GM23248 (cell line): ENCODE measurements at regions not wholly inside any gene's neighbourhood (a gene's known extent, or its start where the extent isn't known, plus 50 kb on each side); places are given as distances from the start of the nearest gene placed in this dataset.
A peak's percentile ranks its signal among the peaks of the same experiment; 100 is the strongest.

Experiments
- DNase-seq: peaks from one replicate; pipeline ENCODE4 v3.0.0-alpha.2; 2015
- H2AFZ ChIP-seq: fragments of 200-600 bp; sonication (generic); 2 replicates; pipeline ENCODE4 v1.6.1; 2016; ENCODE audit warnings: antibody characterized with exemption
- H3F3A ChIP-seq: fragments of 200-600 bp; sonication (generic); 2 replicates; pipeline ENCODE4 v1.6.1; 2016; ENCODE audit warnings: mild to moderate bottlenecking, antibody characterized with exemption, mixed run types; ENCODE audit not compliant: insufficient read depth
- H3K27ac ChIP-seq: fragments of 200-600 bp; sonication (generic); 2 replicates; pipeline ENCODE4 v1.5.1; 2016; ENCODE audit warnings: mild to moderate bottlenecking
- H3K27me3 ChIP-seq: fragments of 200-600 bp; sonication (generic); replicated peaks from 2 replicates; pipeline ENCODE4 v1.6.1; 2016; ENCODE audit warnings: mild to moderate bottlenecking; ENCODE audit not compliant: insufficient read depth
- H3K36me3 ChIP-seq: fragments of 200-600 bp; sonication (generic); 2 replicates; pipeline ENCODE4 v1.6.1; 2016; ENCODE audit warnings: low read depth, mild to moderate bottlenecking
- H3K4me1 ChIP-seq: fragments of 200-600 bp; sonication (generic); 2 replicates; pipeline ENCODE4 v1.6.1; 2016; ENCODE audit warnings: mild to moderate bottlenecking; ENCODE audit not compliant: insufficient read depth
- H3K4me2 ChIP-seq: fragments of 200-600 bp; sonication (generic); one replicate; pipeline ENCODE4 v1.6.1; 2016; ENCODE audit warnings: mild to moderate bottlenecking; ENCODE audit not compliant: unreplicated experiment
- H3K4me3 ChIP-seq: fragments of 200-600 bp; sonication (generic); 2 replicates; pipeline ENCODE4 v1.5.1; 2016; ENCODE audit warnings: mild to moderate bottlenecking
- H3K79me2 ChIP-seq: fragments of 200-600 bp; sonication (generic); 2 replicates; pipeline ENCODE4 v1.6.1; 2016; ENCODE audit warnings: mild to moderate bottlenecking; ENCODE audit not compliant: insufficient read depth
- H3K9ac ChIP-seq: fragments of 200-600 bp; sonication (generic); 2 replicates; pipeline ENCODE4 v1.6.1; 2016; ENCODE audit warnings: mild to moderate bottlenecking
- H3K9me2 ChIP-seq: fragments of 200-600 bp; sonication (generic); 2 replicates; pipeline ENCODE4 v1.6.1; 2016; ENCODE audit warnings: mixed run types, mild to moderate bottlenecking, moderate library complexity; ENCODE audit not compliant: insufficient read depth
- H3K9me3 ChIP-seq: fragments of 200-600 bp; sonication (generic); one replicate; pipeline ENCODE4 v1.6.1; 2017; ENCODE audit warnings: low read depth
- H4K20me1 ChIP-seq: fragments of 200-600 bp; sonication (generic); 2 replicates; pipeline ENCODE4 v1.6.0; 2016; ENCODE audit not compliant: insufficient read depth
- EZH2 ChIP-seq: fragments of 200-600 bp; sonication (generic); IDR thresholded peaks from 2 replicates; pipeline ENCODE4 v1.6.1; 2018; ENCODE audit warnings: antibody characterized with exemption, mild to moderate bottlenecking; ENCODE audit not compliant: insufficient read depth, poor library complexity, severe bottlenecking
- EZH2phosphoT487 ChIP-seq: fragments of 200-600 bp; sonication (generic); IDR thresholded peaks from 2 replicates; pipeline ENCODE4 v1.6.1; 2018; ENCODE audit warnings: antibody characterized with exemption, moderate library complexity, mild to moderate bottlenecking, low read depth; ENCODE audit not compliant: insufficient read depth
- WGBS, 2 experiments: methylation state at CpG; one replicate each; pipeline ENCODE4 v1.1.6; 2015 to 2017; ENCODE audit warnings: low lambda C conversion rate in 2 of 2, low coverage in 1 of 2; ENCODE audit errors: missing lambda C conversion rate in 2 of 2; 5-methylcytosine and 5-hydroxymethylcytosine counted together
- in situ Hi-C: fragments of 300-500 bp; cut with MboI; formaldehyde crosslinking; loops from 2 replicates; pipeline ENCODE4 v1.15.0; 2020

DNA sequence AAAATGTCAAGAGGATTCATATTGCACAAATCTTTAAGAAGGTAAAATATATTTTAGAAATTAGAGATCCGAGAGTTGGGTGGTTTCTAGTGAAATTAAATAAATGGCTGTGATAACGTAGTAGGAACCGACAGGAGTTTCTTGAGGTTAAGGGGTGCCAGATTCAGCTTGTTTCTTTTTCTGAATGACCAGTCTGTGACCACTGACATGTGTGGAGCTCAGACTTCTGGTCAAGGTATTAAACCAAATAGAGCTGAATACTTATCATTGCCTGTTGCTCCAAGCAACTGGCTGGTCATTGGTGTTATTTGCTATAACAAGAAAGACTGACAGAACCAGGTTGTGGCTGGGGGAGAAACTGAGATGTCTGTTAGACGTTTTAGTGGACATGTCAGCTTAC, 408.2 kb upstream of the HS6ST1 start:
- in situ Hi-C loops, result loop anchor here (25.0 kb wide), 1 partner anchor 390 kb away; no protein-coding TSS in a partner anchor
- DNase-seq, result no peak
- peaks cover 27% of the 10 kb centered on the region for H3F3A ChIP-seq

DNA sequence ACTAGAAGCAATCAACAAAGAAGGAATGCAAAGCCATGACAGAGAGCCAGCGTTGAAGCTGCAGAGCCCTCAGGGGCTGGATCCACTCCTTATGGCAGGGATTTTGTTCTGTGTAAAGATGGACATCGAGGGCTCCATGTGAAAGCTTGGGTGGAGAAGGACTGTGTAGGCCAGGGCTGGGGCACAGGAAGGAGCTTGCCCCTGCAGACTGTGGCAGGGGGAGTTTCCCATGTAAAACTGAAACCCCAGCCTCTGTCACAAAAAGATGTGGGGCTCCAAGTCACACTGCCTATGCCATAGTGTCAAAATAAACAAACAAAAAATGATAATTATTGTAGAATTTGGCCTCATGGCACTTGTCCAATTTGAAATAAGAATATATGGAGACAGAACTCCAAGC, 408.7 kb upstream of the HS6ST1 start:
- Histone ChIP-seq H3K79me2 (no peaks in the 10 kb centered on the region), H3K9ac (no peak overlapping the region), H3K27ac (peak overlapping the region; percentile 50), H3F3A (peaks cover 27% of the 10 kb centered on the region), H3K9me3 (no peaks in the 10 kb centered on the region), H3K9me2 (no peaks in the 10 kb centered on the region), H4K20me1 (no peaks in the 10 kb centered on the region), H3K36me3 (no peaks in the 10 kb centered on the region), H3K4me3 (no peak overlapping the region), H3K27me3 (no peaks in the 10 kb centered on the region), H2AFZ (no peak overlapping the region), H3K4me2 (no peak overlapping the region), H3K4me1 (peaks cover 21% of the 10 kb centered on the region)
- TF ChIP-seq EZH2, result no peak
- TF ChIP-seq EZH2phosphoT487, result no peak
- DNase-seq, result no peak
- 46 to 60% methylated on average over 2 of the region's 2 CpGs for WGBS, 2 experiments
- in situ Hi-C loops, result loop anchor here (25.0 kb wide), 1 partner anchor 390 kb away; no protein-coding TSS in a partner anchor

More for the DNA sequence above, 408.2 kb upstream of the HS6ST1 start:
- no peak for TF ChIP-seq EZH2
- TF ChIP-seq EZH2phosphoT487, result no peak
- Histone ChIP-seq H4K20me1 (no peaks in the 10 kb centered on the region), H3K9me2 (no peaks in the 10 kb centered on the region), H3K4me3 (no peak overlapping the region), H3K79me2 (no peaks in the 10 kb centered on the region), H3K9me3 (no peaks in the 10 kb centered on the region), H3K27me3 (no peaks in the 10 kb centered on the region), H3K27ac (no peak overlapping the region), H3K4me2 (no peak overlapping the region), H3K36me3 (no peaks in the 10 kb centered on the region), H3K9ac (no peak overlapping the region), H3K4me1 (peaks cover 21% of the 10 kb centered on the region), H2AFZ (no peak overlapping the region)
- 85 to 88% methylated on average over 4 of the region's 4 CpGs for WGBS, 2 experiments

DNA sequence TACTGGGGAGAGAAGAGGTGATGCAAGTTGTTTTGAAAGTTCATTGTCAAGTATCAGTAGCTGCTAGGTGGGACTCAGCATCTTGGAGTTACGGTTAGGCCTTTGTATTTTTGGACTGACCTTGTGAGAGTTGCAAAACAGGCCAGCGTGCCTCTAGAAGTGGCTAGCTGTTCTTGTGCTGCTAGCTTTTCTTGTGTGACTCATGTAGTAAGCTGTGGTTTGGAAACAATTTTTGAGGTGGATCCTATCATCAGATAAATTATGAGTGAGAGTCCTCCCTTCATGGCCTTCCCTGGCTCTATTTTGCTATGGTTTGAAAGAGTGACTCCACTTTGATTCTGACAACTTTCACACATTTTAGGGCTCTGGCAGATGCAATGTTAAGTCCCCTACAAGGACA, 409.2 kb upstream of the HS6ST1 start:
- H3K27ac ChIP-seq, result peak overlapping the region; percentile 50
- no peaks in the 10 kb centered on the region for H3K36me3 ChIP-seq
- 0% methylated on average over 2 of the region's 2 CpGs for WGBS, 2 experiments
- H3K4me2 ChIP-seq, result peak overlapping the region; percentile 32
- no peaks in the 10 kb centered on the region for H3K9me3 ChIP-seq
- peaks cover 21% of the 10 kb centered on the region for H3K4me1 ChIP-seq
- peaks cover 27% of the 10 kb centered on the region for H3F3A ChIP-seq
- H3K4me3 ChIP-seq, result no peak overlapping the region
- H3K9me2 ChIP-seq, result no peaks in the 10 kb centered on the region
- no peak overlapping the region for H3K9ac ChIP-seq
- TF ChIP-seq EZH2 (no peak), EZH2phosphoT487 (0 out of 2 replicates have a peak, but pooled peaks have one; percentile 62)
- peak; percentile 95 for DNase-seq
- H3K27me3 ChIP-seq, result no peaks in the 10 kb centered on the region
- H4K20me1 ChIP-seq, result no peaks in the 10 kb centered on the region
- no peak overlapping the region for H2AFZ ChIP-seq
- in situ Hi-C loops, result loop anchor here (25.0 kb wide), 1 partner anchor 391 kb away; no protein-coding TSS in a partner anchor
- H3K79me2 ChIP-seq, result no peaks in the 10 kb centered on the region

DNA sequence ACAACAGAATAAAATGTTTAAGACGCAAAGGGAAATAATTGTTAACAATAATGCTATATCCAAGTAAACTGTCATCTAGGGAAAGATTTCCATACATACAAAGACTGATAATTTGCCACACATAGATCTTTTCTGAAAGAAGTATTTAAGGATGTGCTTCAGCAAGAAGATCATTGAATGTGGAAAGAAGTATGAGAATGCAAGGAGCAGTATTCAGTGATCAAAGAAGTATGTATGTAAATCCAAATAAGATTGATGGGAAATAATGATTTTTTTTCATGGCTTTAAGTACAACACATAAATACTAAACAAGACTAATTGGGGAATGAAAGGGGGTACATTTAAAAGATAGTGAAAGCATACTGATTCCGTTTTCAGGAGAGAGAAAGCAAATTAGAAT, 410.4 kb upstream of the HS6ST1 start:
- no peak for TF ChIP-seq EZH2phosphoT487
- no peak for TF ChIP-seq EZH2
- H3K36me3 ChIP-seq, result no peaks in the 10 kb centered on the region
- H3K27ac ChIP-seq, result no peak overlapping the region
- H2AFZ ChIP-seq, result no peak overlapping the region
- H4K20me1 ChIP-seq, result no peaks in the 10 kb centered on the region
- H3K79me2 ChIP-seq, result no peaks in the 10 kb centered on the region
- 92 to 98% methylated on average over 2 of the region's 2 CpGs for WGBS, 2 experiments
- H3K9me2 ChIP-seq, result no peaks in the 10 kb centered on the region
- H3K4me3 ChIP-seq, result no peak overlapping the region
- H3K9me3 ChIP-seq, result no peaks in the 10 kb centered on the region
- H3K4me2 ChIP-seq, result no peak overlapping the region
- peaks cover 27% of the 10 kb centered on the region for H3F3A ChIP-seq
- in situ Hi-C loops, result loop anchor here (25.0 kb wide), 1 partner anchor 392 kb away; no protein-coding TSS in a partner anchor
- H3K27me3 ChIP-seq, result no peaks in the 10 kb centered on the region
- no peak for DNase-seq
- no peak overlapping the region for H3K9ac ChIP-seq
- peaks cover 27% of the 10 kb centered on the region for H3K4me1 ChIP-seq
